Activated T-helper 17 cell treated with anti-CD3 and anti-CD28 coated beads, Interleukin-2, amount 50 U/mL, for 72 hours (primary cell): ENCODE measurements at regions not wholly inside any gene's neighbourhood (a gene's known extent, or its start where the extent isn't known, plus 50 kb on each side); places are given as distances from the start of the nearest gene placed in this dataset.

Experiments used
- ATAC-seq: fragments of 150-1000 bp; cut with Tn5 transposase; replicated peaks from 2 replicates; pipeline ENCODE4 v1.10.0; 2021; ENCODE audit warnings: mild to moderate bottlenecking, moderate library complexity
- H3K27ac Mint-ChIP-seq: one replicate; pipeline ENCODE4 v1.8.0; 2022; ENCODE audit warnings: mixed read lengths
- H3K27me3 Mint-ChIP-seq: one replicate; pipeline ENCODE4 v1.8.0; 2022; ENCODE audit warnings: mixed read lengths
- H3K36me3 Mint-ChIP-seq: one replicate; pipeline ENCODE4 v1.8.0; 2022; ENCODE audit warnings: low read depth, mild to moderate bottlenecking, mixed read lengths
- H3K4me1 Mint-ChIP-seq: one replicate; pipeline ENCODE4 v1.8.0; 2022; ENCODE audit warnings: mixed read lengths
- H3K4me3 Mint-ChIP-seq: one replicate; pipeline ENCODE4 v1.8.0; 2022; ENCODE audit warnings: mild to moderate bottlenecking, mixed read lengths
- H3K9me3 Mint-ChIP-seq: one replicate; pipeline ENCODE4 v1.8.0; 2022; ENCODE audit warnings: mixed read lengths

DNA sequence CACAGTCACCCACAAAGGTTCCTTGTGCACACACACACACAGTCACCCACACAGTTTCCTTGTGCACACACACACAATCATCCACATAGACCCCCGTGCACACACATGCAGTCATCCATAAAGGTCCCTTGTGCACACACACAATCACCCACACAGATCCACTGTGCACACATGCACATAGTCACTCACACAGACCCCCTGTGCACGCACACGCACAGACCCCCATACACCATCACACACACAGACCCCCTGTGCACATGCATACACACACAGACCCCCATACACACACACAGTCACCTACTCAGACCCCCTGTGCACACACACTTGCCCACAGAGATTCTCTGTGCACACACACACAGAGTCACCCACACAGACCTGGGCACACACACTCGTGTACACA, 107.1 kb downstream of the HSPH1 start:
- Mint-ChIP-seq H3K36me3 (no peaks in the 10 kb centered on the region), H3K27ac (no peak overlapping the region), H3K4me1 (peaks cover 12% of the 10 kb centered on the region), H3K27me3 (peaks cover 11% of the 10 kb centered on the region), H3K9me3 (no peaks in the 10 kb centered on the region), H3K4me3 (no peak overlapping the region)
- ATAC-seq: no peak

DNA sequence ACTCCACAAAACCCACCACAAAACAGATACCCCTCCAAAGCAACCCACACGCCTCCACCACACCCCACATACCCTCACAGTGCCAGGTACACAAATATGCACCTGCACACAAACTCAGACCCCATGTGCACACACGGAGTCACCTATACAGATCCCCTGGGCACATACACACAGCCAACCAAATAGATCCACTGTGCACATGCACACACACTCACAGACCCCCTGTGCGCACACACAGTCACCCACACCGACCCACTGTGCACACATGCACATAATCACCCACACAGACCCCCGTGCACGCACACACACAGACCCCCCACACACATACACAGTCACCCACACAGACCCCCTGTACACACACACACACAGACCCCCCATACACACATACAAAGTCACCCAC, 107.8 kb downstream of the HSPH1 start:
- peaks cover 12% of the 10 kb centered on the region for H3K4me1 Mint-ChIP-seq
- no peaks in the 10 kb centered on the region for H3K36me3 Mint-ChIP-seq
- no peak overlapping the region for H3K4me3 Mint-ChIP-seq
- H3K9me3 Mint-ChIP-seq: no peaks in the 10 kb centered on the region
- no peak overlapping the region for H3K27ac Mint-ChIP-seq
- no peak for ATAC-seq
- peaks cover 11% of the 10 kb centered on the region for H3K27me3 Mint-ChIP-seq

DNA sequence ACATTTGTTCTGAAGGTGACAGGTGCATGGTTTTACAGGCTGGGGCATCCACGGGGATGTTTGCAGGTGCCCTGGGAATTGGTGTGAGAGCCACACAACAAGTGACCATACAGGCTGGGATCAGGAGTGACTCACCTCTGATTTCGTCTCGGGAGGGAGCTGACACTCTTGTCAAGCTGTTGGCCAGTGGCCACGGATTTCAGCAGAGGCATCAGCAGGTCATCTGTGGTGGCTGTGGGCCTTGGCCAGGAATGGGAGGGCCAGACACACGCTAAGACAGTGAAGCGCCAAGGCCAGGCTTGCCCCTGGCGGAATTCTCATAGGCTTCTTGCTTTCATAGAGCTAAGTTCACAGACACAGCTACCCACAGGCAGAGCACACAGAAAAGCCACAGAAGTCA, 108.6 kb downstream of the HSPH1 start:
- H3K27ac Mint-ChIP-seq: no peak overlapping the region
- H3K4me3 Mint-ChIP-seq: no peak overlapping the region
- H3K4me1 Mint-ChIP-seq: peaks cover 12% of the 10 kb centered on the region
- ATAC-seq: no peak
- H3K36me3 Mint-ChIP-seq: no peaks in the 10 kb centered on the region
- peaks cover 11% of the 10 kb centered on the region for H3K27me3 Mint-ChIP-seq
- H3K9me3 Mint-ChIP-seq: no peaks in the 10 kb centered on the region

DNA sequence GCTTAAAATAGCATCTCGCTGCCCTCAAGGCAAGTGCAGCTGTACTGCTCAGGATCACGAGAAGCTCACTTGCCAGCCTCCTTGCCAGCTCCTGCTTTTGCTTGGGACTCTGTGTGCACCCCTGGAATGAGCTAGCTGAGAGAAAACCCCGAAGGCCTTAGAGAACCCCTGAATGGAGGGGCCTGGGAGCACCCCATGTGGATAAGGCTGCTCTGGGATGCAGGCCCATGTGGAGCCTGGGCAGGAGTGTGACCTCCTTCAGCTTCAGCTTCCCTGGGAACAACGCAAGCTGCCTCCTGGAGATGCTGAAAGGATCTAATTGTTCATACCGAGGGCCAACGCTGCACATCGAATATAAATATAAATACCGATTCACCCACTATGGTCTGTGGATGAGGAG, 109.2 kb downstream of the HSPH1 start:
- H3K36me3 Mint-ChIP-seq: no peaks in the 10 kb centered on the region
- H3K27me3 Mint-ChIP-seq: peaks cover 11% of the 10 kb centered on the region
- ATAC-seq: no peak
- H3K9me3 Mint-ChIP-seq: no peaks in the 10 kb centered on the region
- H3K27ac Mint-ChIP-seq: no peak overlapping the region
- H3K4me3 Mint-ChIP-seq: no peak overlapping the region
- H3K4me1 Mint-ChIP-seq: peaks cover 12% of the 10 kb centered on the region

DNA sequence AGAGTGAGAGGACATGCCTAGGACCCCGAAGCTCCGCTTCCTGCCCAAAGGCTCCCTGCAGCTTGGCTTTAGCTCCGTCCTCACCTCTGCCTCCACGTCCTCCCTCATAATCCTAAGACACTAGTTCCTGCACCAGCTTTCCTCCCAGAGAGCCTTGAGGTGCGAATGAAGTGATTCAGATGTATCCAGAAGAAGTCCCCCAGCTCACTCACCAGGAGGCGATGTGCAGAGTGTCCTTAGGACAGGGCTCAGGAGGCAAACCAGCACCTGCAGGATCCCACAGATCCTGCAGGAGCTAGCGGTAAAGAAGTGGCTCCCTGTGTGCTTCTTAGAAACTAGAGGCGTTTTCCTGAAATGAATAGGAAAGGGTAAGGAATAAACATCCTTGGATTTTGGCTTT, 109.7 kb downstream of the HSPH1 start:
- no peak for ATAC-seq
- no peaks in the 10 kb centered on the region for H3K36me3 Mint-ChIP-seq
- no peak overlapping the region for H3K4me3 Mint-ChIP-seq
- no peaks in the 10 kb centered on the region for H3K9me3 Mint-ChIP-seq
- no peak overlapping the region for H3K27ac Mint-ChIP-seq
- H3K27me3 Mint-ChIP-seq: peaks cover 11% of the 10 kb centered on the region
- H3K4me1 Mint-ChIP-seq: peaks cover 12% of the 10 kb centered on the region

DNA sequence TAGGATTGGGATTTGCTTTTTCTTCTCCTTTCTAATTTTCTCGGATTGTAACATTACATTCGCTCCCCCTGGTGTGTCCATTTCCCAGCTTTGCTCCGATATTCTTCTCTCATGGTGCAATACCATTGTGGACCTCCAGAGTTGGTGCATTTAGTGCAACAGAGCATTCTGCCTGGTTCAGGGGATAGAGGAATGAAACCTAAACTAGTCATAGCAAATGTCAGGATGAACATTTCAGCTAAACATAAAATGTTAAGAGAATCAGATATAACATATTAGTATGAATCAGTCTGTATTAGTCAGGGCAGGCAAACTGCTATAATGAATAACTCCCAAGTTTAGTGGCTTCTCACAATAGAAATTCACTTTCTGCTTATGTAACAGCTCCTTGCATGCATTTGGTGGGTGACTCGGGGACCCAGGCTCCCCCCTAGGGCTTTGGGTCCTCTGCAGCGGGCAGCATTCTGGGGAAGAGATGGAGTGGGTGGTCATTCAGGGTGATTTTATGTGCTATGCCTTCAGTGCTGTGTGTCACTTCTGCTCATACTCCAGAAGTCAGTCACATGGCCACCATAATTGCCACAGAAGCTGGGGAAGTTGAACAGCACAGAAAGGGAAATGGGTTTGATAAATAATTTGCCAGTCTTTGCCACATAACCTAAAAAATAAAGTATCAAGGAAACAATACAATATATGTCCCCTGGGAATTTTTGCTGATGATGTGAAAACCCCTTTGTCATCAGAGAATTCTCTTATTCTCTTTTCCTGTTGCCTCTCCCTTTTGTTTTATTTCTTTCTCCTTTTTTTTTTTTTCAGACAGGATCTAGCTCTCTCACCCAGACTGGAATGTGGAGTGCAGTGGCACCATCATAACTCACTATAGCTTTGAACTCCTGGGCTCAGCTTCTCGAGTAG, 111.0 kb downstream of the HSPH1 start:
- peaks cover 11% of the 10 kb centered on the region for H3K27me3 Mint-ChIP-seq
- H3K9me3 Mint-ChIP-seq: no peaks in the 10 kb centered on the region
- ATAC-seq: peak; percentile 34
- H3K4me1 Mint-ChIP-seq: peaks cover 12% of the 10 kb centered on the region
- H3K4me3 Mint-ChIP-seq: no peak overlapping the region
- no peaks in the 10 kb centered on the region for H3K36me3 Mint-ChIP-seq
- H3K27ac Mint-ChIP-seq: no peak overlapping the region

DNA sequence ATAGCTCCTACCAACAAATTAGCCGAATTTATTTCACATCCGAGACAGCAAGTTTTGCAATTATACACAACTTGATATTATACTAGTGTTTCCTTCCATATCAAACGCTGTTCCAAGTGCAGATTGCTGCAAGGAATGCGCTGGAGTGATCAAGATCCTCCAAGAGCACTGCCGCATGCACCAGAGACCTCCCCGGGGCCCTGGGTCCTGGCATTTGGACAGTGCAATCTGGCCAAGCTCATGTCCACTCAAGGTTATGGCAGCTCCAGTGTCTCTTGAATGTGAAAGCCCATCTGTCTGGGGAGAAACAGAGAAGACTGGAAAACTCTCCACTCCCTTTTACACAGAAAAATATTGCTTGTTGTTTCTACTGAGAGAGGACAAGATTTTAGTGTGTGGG, 111.9 kb downstream of the HSPH1 start:
- Mint-ChIP-seq H3K27ac (no peak overlapping the region), H3K36me3 (no peaks in the 10 kb centered on the region), H3K27me3 (peaks cover 11% of the 10 kb centered on the region), H3K4me3 (no peak overlapping the region), H3K4me1 (peaks cover 14% of the 10 kb centered on the region), H3K9me3 (no peaks in the 10 kb centered on the region)
- no peak for ATAC-seq

DNA sequence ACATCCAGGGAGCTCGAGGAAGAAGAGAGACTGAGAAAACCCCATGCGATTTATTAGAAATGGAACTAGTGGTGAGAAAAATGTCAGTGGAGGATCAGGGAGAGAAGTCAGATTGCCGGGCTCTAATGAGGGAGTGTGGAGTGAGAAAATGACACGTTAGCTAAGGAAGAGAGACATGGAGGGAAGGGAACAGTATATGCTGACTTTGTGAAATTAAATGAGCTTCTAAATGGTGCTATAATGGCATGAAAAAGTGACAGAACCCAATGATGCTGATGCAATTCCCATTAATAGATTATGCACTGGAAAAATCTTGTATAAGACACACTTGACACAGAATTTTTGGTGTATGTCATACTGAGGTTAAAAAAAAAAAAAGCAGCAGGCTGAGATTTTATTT, 112.6 kb downstream of the HSPH1 start:
- Mint-ChIP-seq H3K27me3 (peaks cover 11% of the 10 kb centered on the region), H3K27ac (no peak overlapping the region), H3K36me3 (no peaks in the 10 kb centered on the region), H3K9me3 (no peaks in the 10 kb centered on the region), H3K4me3 (no peak overlapping the region), H3K4me1 (peaks cover 22% of the 10 kb centered on the region)
- no peak for ATAC-seq

DNA sequence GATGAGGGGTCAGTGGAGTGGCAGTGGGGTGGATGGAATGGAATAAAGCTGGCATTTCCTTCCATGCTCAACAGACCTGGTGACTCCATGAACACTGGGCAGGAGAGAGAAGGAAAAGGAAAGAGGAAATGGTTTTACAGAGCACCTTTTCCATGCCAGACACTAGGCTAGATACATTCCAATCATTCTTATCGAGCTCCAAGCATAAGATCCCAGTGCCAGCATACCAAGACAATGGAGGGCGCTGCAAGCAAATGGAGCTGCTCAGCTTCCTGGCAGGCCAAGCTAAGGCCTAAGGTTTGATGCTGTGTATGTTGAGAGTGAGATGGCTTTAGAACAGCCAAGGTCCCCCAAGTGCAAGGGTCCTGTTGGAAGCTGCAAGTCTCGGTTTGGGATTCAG, 113.2 kb downstream of the HSPH1 start:
- Mint-ChIP-seq H3K27me3 (peaks cover 11% of the 10 kb centered on the region), H3K27ac (no peak overlapping the region), H3K9me3 (no peaks in the 10 kb centered on the region), H3K36me3 (no peaks in the 10 kb centered on the region), H3K4me3 (no peak overlapping the region), H3K4me1 (peaks cover 22% of the 10 kb centered on the region)
- no peak for ATAC-seq

DNA sequence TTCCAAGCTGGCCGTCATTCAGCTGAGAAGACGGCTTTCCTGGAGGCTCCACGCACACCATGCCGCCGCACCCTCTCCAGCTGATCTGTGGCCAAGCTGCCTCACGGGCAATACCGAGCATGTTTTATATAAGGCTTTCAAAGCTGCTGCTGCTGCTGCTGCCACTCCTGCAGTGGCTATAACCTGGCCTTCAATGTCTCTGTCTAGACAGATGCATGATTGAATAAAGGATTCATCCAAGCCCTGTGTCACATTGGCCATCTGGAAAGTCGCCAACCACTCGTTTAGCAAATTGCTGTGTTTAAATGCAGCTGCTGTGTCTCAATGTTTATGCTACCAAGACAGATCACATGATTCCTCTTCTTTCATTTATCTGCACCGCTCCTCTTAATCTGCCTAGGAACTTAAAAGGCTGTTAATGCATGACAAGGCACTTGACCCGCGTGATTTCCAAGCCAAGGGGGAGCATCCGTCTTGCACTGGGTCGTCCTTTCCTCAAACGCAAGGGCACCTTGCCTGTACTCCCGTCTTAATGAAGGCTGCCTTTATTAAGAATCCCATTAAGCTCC, 114.3 kb downstream of the TEX26 start:
- ATAC-seq: no peak
- no peak overlapping the region for H3K27ac Mint-ChIP-seq

DNA sequence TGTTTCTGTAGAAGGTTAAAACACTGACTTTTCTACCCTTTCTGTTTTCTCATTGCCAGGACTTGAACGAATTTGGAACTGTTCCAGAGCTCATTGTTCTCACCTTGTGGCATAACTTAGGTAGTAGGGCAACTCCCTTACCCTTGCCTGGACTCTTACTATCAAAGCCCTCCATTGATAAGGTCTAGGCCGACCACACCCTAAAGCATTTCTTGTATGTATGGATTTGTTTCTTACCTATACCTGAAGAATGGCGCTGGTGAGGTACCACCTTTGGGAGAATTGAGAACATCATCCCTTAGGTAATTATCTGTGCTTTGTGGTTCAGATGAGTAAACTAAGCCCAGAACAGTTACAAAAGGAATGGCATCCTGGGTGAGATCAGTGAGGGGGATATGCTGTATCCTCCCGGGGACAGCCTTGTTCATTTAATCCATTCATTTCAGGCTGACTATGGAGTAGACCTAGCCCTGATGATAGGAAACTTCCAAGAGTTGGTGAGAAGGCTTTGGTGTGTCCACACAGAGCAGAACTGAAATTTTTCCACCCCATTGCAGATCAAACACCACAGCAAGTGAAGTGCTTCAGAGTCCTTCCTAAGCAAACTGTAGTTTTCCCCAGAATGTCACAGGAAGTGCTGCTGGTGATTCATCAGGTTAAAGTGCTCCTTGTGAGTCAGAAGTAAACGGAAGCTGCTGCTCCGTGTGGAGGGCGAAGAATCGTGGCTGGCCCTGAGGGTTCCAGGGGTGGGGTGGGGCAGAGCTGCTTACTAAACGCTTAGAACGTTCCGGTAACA, 113.0 kb downstream of the TEX26 start:
- H3K27me3 Mint-ChIP-seq: peaks cover 5% of the 10 kb centered on the region
- peak overlapping the region; percentile 73 for H3K4me3 Mint-ChIP-seq
- H3K36me3 Mint-ChIP-seq: no peaks in the 10 kb centered on the region

More for the DNA sequence above, 114.3 kb downstream of the TEX26 start:
- Mint-ChIP-seq H3K4me1 (peaks cover 25% of the 10 kb centered on the region), H3K9me3 (no peaks in the 10 kb centered on the region), H3K27me3 (peaks cover 12% of the 10 kb centered on the region), H3K36me3 (no peaks in the 10 kb centered on the region), H3K4me3 (peak overlapping the region; percentile 73)

DNA sequence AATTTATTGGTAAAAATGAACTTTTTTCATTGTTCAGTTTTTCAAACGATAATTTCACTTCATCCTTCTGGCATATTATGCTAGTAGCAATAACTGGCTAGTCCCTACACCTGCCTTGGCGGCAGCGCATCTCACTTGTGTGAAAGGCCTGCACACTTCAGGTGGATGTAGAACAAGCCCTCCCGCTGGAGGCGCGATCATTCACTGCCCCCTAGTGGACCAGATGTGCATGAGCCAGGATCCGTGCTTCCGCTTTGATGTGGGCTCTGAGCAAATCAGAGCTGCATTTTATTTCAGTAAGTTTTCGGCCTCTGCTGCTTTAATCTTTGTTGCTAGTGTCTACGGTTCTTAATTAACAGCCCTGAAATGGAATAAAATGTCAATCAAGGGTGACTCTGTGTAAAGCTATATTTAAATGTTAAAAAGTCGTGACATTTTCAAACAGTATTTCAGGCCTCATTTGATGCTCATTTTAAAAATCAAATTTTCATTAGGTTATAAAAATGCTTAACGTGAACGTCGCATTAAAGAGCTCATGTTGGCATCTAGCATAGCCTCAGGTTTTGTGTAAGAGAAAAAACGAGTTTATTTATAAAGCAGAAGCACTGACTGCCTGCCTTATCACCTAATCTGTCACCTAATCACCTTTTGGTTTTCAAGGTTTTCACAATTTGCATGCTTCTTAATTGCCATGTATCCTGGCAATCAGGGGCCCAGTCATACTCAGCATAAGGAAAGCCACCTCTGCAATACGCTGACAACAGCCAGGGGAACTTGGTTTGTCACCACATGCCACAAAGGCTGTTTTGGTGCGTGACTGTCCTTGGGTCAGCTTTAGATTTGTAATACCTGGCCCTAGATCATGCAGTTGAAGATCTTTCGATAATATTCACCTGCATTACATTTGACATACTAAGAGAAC, 112.2 kb downstream of the TEX26 start:
- H3K9me3 Mint-ChIP-seq: no peaks in the 10 kb centered on the region
- H3K4me1 Mint-ChIP-seq: peaks cover 18% of the 10 kb centered on the region
- H3K27ac Mint-ChIP-seq: no peak overlapping the region
- peak overlapping the region; percentile 73 for H3K4me3 Mint-ChIP-seq
- ATAC-seq: peak; percentile 72
- H3K36me3 Mint-ChIP-seq: no peaks in the 10 kb centered on the region
- peaks cover 4% of the 10 kb centered on the region for H3K27me3 Mint-ChIP-seq

More for the DNA sequence above, 113.0 kb downstream of the TEX26 start:
- H3K27ac Mint-ChIP-seq: no peak overlapping the region
- H3K9me3 Mint-ChIP-seq: no peaks in the 10 kb centered on the region
- H3K4me1 Mint-ChIP-seq: peaks cover 17% of the 10 kb centered on the region
- peak; percentile 79 for ATAC-seq

DNA sequence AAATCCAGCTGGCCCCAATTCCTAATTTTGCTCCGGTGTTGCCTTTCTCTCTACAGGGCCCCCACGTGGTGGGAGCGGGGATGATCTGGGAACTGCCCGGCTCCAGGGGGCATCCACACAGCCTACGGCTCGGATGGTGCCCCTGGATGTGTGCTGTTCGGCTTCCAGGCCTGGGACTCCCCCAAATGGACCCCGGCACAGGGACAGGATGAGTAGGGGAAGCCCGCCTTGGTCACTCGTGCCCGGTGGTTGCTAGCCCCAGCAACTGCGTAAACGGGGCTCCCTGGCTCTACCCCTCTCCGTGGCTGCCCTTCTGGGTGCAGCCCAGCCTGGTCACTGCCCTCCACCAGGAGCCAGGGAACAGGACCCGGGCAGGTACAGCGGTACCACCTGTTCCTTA, 111.5 kb downstream of the TEX26 start:
- Mint-ChIP-seq H3K9me3 (no peaks in the 10 kb centered on the region), H3K4me3 (peak overlapping the region; percentile 73), H3K4me1 (peaks cover 25% of the 10 kb centered on the region), H3K27ac (no peak overlapping the region), H3K27me3 (peaks cover 4% of the 10 kb centered on the region), H3K36me3 (peaks cover 5% of the 10 kb centered on the region)
- ATAC-seq: no peak
